Lung (tissue), 11 donors: ENCODE measurements at regions not wholly inside any gene's neighbourhood (a gene's known extent, or its start where the extent isn't known, plus 50 kb on each side); places are given as distances from the start of the nearest gene placed in this dataset.

ENCODE experiments used
- ATAC-seq: fragments of 200-7000 bp; cut with Tn5 transposase; one replicate; pipeline ENCODE4 v1.9.1; 2020; ENCODE audit warnings: moderate number of reproducible peaks; ENCODE audit not compliant: insufficient read depth, low FRiP score
- DNase-seq, 3 donors: peaks; one replicate each; pipeline ENCODE4 v3.0.0-alpha.2; 2013 to 2017
- H3K27ac ChIP-seq, 2 donors: one replicate each; pipeline ENCODE4 v1.5.1; 2013; ENCODE audit warnings: mild to moderate bottlenecking in 2 of 2, moderate library complexity in 2 of 2, control low read depth in 1 of 2, inconsistent platforms in 1 of 2, low read depth in 1 of 2, low read length in 1 of 2
- H3K27me3 ChIP-seq, 3 donors: one replicate each; pipeline ENCODE4 v1.5.1; 2013; ENCODE audit warnings: low read length in 2 of 3; ENCODE audit not compliant: control insufficient read depth in 3 of 3, insufficient read depth in 3 of 3
- H3K36me3 ChIP-seq, 4 donors: one replicate each; pipeline ENCODE4 v1.5.1; 2013; ENCODE audit warnings: low read length in 4 of 4, mild to moderate bottlenecking in 1 of 4, moderate library complexity in 1 of 4; ENCODE audit not compliant: control insufficient read depth in 4 of 4, insufficient read depth in 4 of 4
- H3K4me1 ChIP-seq, 5 donors: one replicate each; pipeline ENCODE4 v1.5.1; 2013; ENCODE audit warnings: low read length in 5 of 5, mild to moderate bottlenecking in 2 of 5, moderate library complexity in 1 of 5; ENCODE audit not compliant: control insufficient read depth in 5 of 5, insufficient read depth in 5 of 5
- H3K4me3 ChIP-seq: one replicate; pipeline ENCODE4 v1.5.1; 2013; ENCODE audit warnings: mild to moderate bottlenecking, control low read depth, moderate library complexity
- H3K9ac ChIP-seq, 2 donors: one replicate each; pipeline ENCODE4 v1.5.1; 2013; ENCODE audit warnings: low read length in 2 of 2, control low read depth in 1 of 2; ENCODE audit not compliant: insufficient read depth in 1 of 2
- H3K9me3 ChIP-seq, 4 donors: one replicate each; pipeline ENCODE4 v1.5.1; 2013; ENCODE audit warnings: low read length in 3 of 4, mild to moderate bottlenecking in 1 of 4, moderate library complexity in 1 of 4; ENCODE audit not compliant: control insufficient read depth in 4 of 4, insufficient read depth in 3 of 4
- WGBS, 2 donors: extraction: QIAGEN DNeasy Blood & Tissue Kit; methylation state at CpG; one replicate each; pipeline ENCODE4 v1.1.7; 2013; 5-methylcytosine and 5-hydroxymethylcytosine counted together
- TF ChIP-seq, protein P1 (sequence below): IDR thresholded peaks from 2 replicates; pipeline ENCODE4 v1.5.1; 2012; ENCODE audit warnings: mild to moderate bottlenecking; ENCODE audit errors: control extremely low read depth, extremely low read depth
- donor health status: control.
- donor health status: control.
- donor health status: Bipolar disorder and iron deficiency.
- donor health status: healthy.
- donor health status: DM: yes; HTN: yes; CAD: no.

DNA sequence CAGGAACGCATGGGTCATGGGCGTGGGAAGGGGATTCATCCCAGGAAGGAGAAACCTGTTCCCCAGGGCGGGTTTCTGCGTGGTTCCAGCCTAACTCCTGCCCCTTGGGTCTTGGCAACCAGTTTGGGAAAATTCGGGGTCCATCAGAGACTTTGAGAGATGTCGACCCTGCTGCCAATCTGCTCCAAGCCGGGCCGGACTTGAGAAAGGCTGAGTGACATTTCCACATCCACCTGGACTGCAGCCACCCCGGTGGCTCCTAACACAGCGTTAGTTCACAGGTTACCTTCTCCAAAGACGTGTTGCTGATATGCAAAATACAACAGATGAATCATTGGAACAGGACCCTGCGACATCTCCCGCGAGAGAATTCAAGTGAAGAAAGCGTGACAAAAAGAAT, 627.2 kb downstream of the IRX1 start:
- Histone ChIP-seq H3K9me3 (no peaks in the 10 kb centered on the region), H3K27me3 (no peaks in the 10 kb centered on the region), H3K4me1 (no peaks in the 10 kb centered on the region), H3K27ac (no peak overlapping the region), H3K4me3 (no peak overlapping the region), H3K36me3 (no peaks in the 10 kb centered on the region), H3K9ac (no peak overlapping the region)
- no peak for DNase-seq
- ATAC-seq, result no peak
- 81 to 86% methylated on average over 15 of the region's 15 CpGs for WGBS, 2 donors
- TF ChIP-seq, protein P1, sequence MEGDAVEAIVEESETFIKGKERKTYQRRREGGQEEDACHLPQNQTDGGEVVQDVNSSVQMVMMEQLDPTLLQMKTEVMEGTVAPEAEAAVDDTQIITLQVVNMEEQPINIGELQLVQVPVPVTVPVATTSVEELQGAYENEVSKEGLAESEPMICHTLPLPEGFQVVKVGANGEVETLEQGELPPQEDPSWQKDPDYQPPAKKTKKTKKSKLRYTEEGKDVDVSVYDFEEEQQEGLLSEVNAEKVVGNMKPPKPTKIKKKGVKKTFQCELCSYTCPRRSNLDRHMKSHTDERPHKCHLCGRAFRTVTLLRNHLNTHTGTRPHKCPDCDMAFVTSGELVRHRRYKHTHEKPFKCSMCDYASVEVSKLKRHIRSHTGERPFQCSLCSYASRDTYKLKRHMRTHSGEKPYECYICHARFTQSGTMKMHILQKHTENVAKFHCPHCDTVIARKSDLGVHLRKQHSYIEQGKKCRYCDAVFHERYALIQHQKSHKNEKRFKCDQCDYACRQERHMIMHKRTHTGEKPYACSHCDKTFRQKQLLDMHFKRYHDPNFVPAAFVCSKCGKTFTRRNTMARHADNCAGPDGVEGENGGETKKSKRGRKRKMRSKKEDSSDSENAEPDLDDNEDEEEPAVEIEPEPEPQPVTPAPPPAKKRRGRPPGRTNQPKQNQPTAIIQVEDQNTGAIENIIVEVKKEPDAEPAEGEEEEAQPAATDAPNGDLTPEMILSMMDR, result no peak

- WGBS, 2 donors, result 55 to 75% methylated on average over 5 of the region's 5 CpGs
- DNase-seq (peak in 1 of 3 donors; percentile 20), ATAC-seq (no peak)
- TF ChIP-seq, protein P1, result no peak
- Histone ChIP-seq H3K9me3 (no peaks in the 10 kb centered on the region), H3K4me1 (peaks cover 0 to 9% (median 0%) of the 10 kb centered on the region in 5 donors), H3K27me3 (no peaks in the 10 kb centered on the region), H3K9ac (no peak overlapping the region), H3K36me3 (no peaks in the 10 kb centered on the region), H3K4me3 (no peak overlapping the region), H3K27ac (no peak overlapping the region)
Observed at GRCh38 chr5:4225741-4226140, 630.1 kb downstream of the IRX1 start.

DNA sequence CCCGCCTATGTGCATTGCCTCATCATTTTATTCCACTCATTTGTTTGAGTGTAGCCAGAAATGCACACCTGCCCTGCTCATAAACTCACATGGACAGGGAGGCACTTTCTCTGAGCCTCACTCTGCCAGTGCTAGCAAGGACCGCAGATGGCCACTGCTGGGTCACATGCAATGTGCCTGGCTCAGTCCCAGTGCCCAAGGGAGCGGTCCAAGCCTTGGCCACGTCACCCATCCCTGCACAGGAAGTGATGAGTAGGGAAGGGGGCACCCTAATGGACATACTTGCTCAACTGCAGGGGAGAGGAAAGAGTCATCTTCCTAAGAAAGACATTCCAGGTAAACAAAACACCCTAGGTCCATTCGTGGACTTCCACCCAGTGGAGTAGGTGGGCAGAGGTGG, 630.9 kb downstream of the IRX1 start:
- DNase-seq, result no peak
- TF ChIP-seq, protein P1, result no peak
- Histone ChIP-seq H3K27ac (no peak overlapping the region), H3K9ac (no peak overlapping the region), H3K36me3 (no peaks in the 10 kb centered on the region), H3K4me1 (peaks cover 0 to 9% (median 0%) of the 10 kb centered on the region in 5 donors), H3K9me3 (no peaks in the 10 kb centered on the region), H3K4me3 (no peak overlapping the region), H3K27me3 (no peaks in the 10 kb centered on the region)
- no peak for ATAC-seq
- 72 to 74% methylated on average over 5 of the region's 5 CpGs for WGBS, 2 donors

DNA sequence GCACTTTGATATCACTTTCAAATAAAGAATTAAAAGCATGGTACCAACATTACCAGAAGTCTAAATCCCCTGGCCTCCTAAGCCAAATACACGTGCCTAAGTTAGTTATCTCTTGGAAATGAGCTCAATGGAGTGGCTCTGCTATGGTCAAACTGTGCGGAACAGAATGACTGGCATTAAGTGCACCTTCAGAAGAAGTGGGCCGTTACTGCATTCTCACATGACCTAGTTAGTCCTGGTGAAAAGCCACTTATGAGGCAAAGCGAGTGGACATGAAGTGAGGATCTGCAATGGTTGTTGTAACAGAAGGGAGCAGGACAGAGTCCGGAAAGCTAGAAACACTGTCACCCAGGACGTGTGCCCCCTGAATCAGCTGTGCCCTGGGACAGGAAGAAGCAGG, 633.1 kb downstream of the IRX1 start:
- peaks cover 0 to 4% (median 0%) of the 10 kb centered on the region in 4 donors for H3K9me3 ChIP-seq
- TF ChIP-seq, protein P1, result no peak
- H3K27ac ChIP-seq, result no peak overlapping the region
- H3K36me3 ChIP-seq, result no peaks in the 10 kb centered on the region
- DNase-seq (no peak), ATAC-seq (no peak)
- no peak overlapping the region for H3K9ac ChIP-seq
- WGBS, 2 donors, result 63 to 88% methylated on average over 6 of the region's 6 CpGs
- H3K4me3 ChIP-seq, result no peak overlapping the region
- H3K4me1 ChIP-seq, result peaks cover 0 to 9% (median 0%) of the 10 kb centered on the region in 5 donors
- H3K27me3 ChIP-seq, result no peaks in the 10 kb centered on the region
